Lung (tissue), 11 donors: ENCODE measurements at regions not wholly inside any gene's neighbourhood (a gene's known extent, or its start where the extent isn't known, plus 50 kb on each side); places are given as distances from the start of the nearest gene placed in this dataset.

Source experiments
- ATAC-seq: fragments of 200-7000 bp; cut with Tn5 transposase; one replicate; pipeline ENCODE4 v1.9.1; 2020; ENCODE audit warnings: moderate number of reproducible peaks; ENCODE audit not compliant: insufficient read depth, low FRiP score
- DNase-seq, 3 donors: peaks; one replicate each; pipeline ENCODE4 v3.0.0-alpha.2; 2013 to 2017
- H3K27ac ChIP-seq, 2 donors: one replicate each; pipeline ENCODE4 v1.5.1; 2013; ENCODE audit warnings: mild to moderate bottlenecking in 2 of 2, moderate library complexity in 2 of 2, control low read depth in 1 of 2, inconsistent platforms in 1 of 2, low read depth in 1 of 2, low read length in 1 of 2
- H3K27me3 ChIP-seq, 3 donors: one replicate each; pipeline ENCODE4 v1.5.1; 2013; ENCODE audit warnings: low read length in 2 of 3; ENCODE audit not compliant: control insufficient read depth in 3 of 3, insufficient read depth in 3 of 3
- H3K36me3 ChIP-seq, 4 donors: one replicate each; pipeline ENCODE4 v1.5.1; 2013; ENCODE audit warnings: low read length in 4 of 4, mild to moderate bottlenecking in 1 of 4, moderate library complexity in 1 of 4; ENCODE audit not compliant: control insufficient read depth in 4 of 4, insufficient read depth in 4 of 4
- H3K4me1 ChIP-seq, 5 donors: one replicate each; pipeline ENCODE4 v1.5.1; 2013; ENCODE audit warnings: low read length in 5 of 5, mild to moderate bottlenecking in 2 of 5, moderate library complexity in 1 of 5; ENCODE audit not compliant: control insufficient read depth in 5 of 5, insufficient read depth in 5 of 5
- H3K4me3 ChIP-seq: one replicate; pipeline ENCODE4 v1.5.1; 2013; ENCODE audit warnings: mild to moderate bottlenecking, control low read depth, moderate library complexity
- H3K9ac ChIP-seq, 2 donors: one replicate each; pipeline ENCODE4 v1.5.1; 2013; ENCODE audit warnings: low read length in 2 of 2, control low read depth in 1 of 2; ENCODE audit not compliant: insufficient read depth in 1 of 2
- H3K9me3 ChIP-seq, 4 donors: one replicate each; pipeline ENCODE4 v1.5.1; 2013; ENCODE audit warnings: low read length in 3 of 4, mild to moderate bottlenecking in 1 of 4, moderate library complexity in 1 of 4; ENCODE audit not compliant: control insufficient read depth in 4 of 4, insufficient read depth in 3 of 4
- WGBS, 2 donors: extraction: QIAGEN DNeasy Blood & Tissue Kit; methylation state at CpG; one replicate each; pipeline ENCODE4 v1.1.7; 2013; 5-methylcytosine and 5-hydroxymethylcytosine counted together
- TF ChIP-seq, protein P1 (sequence below): IDR thresholded peaks from 2 replicates; pipeline ENCODE4 v1.5.1; 2012; ENCODE audit warnings: mild to moderate bottlenecking; ENCODE audit errors: control extremely low read depth, extremely low read depth
- donor health status: control.
- donor health status: control.
- donor health status: Bipolar disorder and iron deficiency.
- donor health status: healthy.
- donor health status: DM: yes; HTN: yes; CAD: no.

DNA sequence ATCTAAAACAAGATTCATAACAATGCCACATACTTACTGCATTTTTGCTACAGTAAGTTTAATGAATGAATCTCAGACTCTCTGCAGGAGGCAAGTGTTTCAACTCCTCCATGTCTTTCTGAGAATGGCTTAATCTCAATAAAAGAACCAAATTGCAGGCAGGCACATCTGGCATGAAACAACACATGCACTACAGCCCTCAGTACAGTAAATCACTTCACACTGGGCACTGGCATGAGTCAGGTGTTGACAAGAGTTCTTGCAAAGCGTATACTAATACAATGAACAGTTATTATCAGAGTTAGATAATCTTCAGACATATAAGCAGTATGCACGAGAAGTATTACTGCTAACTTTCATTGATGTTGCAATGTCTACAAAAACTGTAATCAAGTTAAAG lies 1386.8 kb downstream of the MRPL39 start:
- no peaks in the 10 kb centered on the region for H3K9me3 ChIP-seq
- no peak overlapping the region for H3K27ac ChIP-seq
- no peaks in the 10 kb centered on the region for H3K27me3 ChIP-seq
- no peak overlapping the region for H3K9ac ChIP-seq
- 61 to 76% methylated on average over 2 of the region's 2 CpGs for WGBS, 2 donors
- H3K4me1 ChIP-seq: no peaks in the 10 kb centered on the region
- H3K36me3 ChIP-seq: no peaks in the 10 kb centered on the region
- TF ChIP-seq, protein P1, sequence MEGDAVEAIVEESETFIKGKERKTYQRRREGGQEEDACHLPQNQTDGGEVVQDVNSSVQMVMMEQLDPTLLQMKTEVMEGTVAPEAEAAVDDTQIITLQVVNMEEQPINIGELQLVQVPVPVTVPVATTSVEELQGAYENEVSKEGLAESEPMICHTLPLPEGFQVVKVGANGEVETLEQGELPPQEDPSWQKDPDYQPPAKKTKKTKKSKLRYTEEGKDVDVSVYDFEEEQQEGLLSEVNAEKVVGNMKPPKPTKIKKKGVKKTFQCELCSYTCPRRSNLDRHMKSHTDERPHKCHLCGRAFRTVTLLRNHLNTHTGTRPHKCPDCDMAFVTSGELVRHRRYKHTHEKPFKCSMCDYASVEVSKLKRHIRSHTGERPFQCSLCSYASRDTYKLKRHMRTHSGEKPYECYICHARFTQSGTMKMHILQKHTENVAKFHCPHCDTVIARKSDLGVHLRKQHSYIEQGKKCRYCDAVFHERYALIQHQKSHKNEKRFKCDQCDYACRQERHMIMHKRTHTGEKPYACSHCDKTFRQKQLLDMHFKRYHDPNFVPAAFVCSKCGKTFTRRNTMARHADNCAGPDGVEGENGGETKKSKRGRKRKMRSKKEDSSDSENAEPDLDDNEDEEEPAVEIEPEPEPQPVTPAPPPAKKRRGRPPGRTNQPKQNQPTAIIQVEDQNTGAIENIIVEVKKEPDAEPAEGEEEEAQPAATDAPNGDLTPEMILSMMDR: no peak
- no peak for ATAC-seq
- DNase-seq: no peak
- H3K4me3 ChIP-seq: no peak overlapping the region

DNA sequence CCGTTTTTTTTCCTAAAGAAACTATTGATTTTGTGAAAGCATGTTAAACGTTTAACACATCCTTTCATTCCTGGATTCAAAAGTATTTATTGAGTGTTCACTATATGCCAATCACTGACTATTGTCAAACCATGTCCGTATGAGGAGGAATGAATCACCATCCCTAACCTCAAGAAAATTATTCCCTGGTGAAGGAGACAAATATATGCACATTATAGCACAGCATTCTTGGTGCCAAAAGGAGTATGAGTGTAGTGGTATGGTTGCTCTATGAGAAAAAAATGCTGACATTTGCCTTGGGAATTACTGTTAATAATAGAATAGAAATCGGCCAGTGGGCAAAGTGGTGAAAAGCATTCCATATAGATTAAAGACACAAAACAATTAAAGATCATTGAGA lies 1390.1 kb downstream of the MRPL39 start:
- ATAC-seq: no peak
- DNase-seq: no peak
- no peaks in the 10 kb centered on the region for H3K9me3 ChIP-seq
- no peak overlapping the region for H3K4me3 ChIP-seq
- H3K36me3 ChIP-seq: no peaks in the 10 kb centered on the region
- H3K27me3 ChIP-seq: no peaks in the 10 kb centered on the region
- TF ChIP-seq, protein P1: no peak
- no peak overlapping the region for H3K27ac ChIP-seq
- no peaks in the 10 kb centered on the region for H3K4me1 ChIP-seq
- H3K9ac ChIP-seq: no peak overlapping the region
- 61 to 79% methylated on average over 4 of the region's 4 CpGs for WGBS, 2 donors

DNA sequence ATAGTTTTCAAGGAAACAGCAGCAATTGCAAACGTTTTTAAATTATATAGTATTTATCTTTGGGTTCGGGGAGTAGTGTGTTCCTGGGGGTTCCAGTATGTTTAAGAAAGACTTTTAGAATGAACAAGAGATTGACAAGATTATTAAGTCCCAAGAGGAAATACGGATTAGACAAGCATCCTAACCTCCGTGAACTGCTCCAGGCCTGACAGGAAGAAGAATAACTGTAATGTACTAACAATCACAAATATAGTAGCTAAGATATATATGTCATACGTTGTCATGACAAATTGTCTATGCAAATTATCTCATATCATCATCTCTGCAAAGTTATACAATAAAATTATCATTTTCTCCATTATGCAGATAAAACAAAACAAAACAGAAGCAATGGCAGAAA lies 1397.2 kb downstream of the MRPL39 start:
- no peaks in the 10 kb centered on the region for H3K36me3 ChIP-seq
- H3K27ac ChIP-seq: no peak overlapping the region
- H3K27me3 ChIP-seq: no peaks in the 10 kb centered on the region
- H3K4me1 ChIP-seq: no peaks in the 10 kb centered on the region
- no peak for DNase-seq
- no peak for ATAC-seq
- H3K4me3 ChIP-seq: no peak overlapping the region
- WGBS, 2 donors: 71 to 82% methylated on average over 5 of the region's 5 CpGs
- peaks cover 0 to 7% (median 1%) of the 10 kb centered on the region in 4 donors for H3K9me3 ChIP-seq
- H3K9ac ChIP-seq: no peak overlapping the region
- TF ChIP-seq, protein P1: no peak

DNA sequence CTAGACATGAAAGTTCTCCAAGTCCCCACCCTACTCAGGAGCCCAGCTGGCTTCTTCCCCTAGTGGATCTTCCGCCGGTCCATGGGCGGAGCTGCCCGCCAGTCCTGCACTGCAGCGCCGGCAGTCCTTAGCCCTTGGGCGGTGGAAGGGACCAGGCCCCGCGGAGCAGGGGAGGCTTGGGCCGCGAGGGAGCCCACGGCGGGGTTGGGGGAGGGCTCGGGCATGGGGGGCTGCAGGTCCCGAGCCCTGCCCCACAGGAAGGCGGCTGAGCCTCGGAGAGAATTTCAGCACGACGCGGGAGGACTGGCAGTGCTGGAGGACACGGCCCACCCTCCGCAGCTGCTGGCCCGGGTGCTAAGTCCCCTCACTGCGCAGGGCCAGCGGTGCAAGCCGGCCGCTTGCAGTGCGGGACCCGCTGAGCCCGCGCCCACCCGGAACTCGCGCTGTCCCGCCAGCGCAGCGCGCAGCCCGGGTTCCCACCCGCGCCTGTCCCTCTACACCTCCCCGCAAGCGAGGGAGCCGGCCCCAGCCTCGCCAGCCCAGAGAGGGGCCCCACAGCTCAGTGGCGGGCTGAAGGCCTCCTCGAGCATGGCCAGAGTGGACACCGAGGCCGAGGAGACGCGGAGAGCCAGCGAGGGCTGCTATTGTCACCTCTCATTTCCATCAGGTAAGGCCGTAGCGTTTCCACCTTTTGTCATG lies 1398.6 kb downstream of the MRPL39 start:
- ATAC-seq: no peak
- no peak overlapping the region for H3K9ac ChIP-seq
- H3K9me3 ChIP-seq: peaks cover 0 to 7% (median 1%) of the 10 kb centered on the region in 4 donors
- WGBS, 2 donors: 96% methylated on average over 53 to 54 of the region's 54 CpGs
- TF ChIP-seq, protein P1: no peak
- H3K27me3 ChIP-seq: no peaks in the 10 kb centered on the region
- no peak overlapping the region for H3K4me3 ChIP-seq
- H3K36me3 ChIP-seq: no peaks in the 10 kb centered on the region
- no peak overlapping the region for H3K27ac ChIP-seq
- no peaks in the 10 kb centered on the region for H3K4me1 ChIP-seq
- no peak for DNase-seq
